ENCODE measurements at regions not wholly inside any gene's neighbourhood (a gene's known extent, or its start where the extent isn't known, plus 50 kb on each side); places are given as distances from the start of the nearest gene placed in this dataset.

- Histone ChIP-seq H3K4me3 (ENCODE audit: low read depth, low read length) (no peak overlapping the region), H3K9me3 (ENCODE audit: severe bottlenecking) (no peaks in the 10 kb centered on the region), H3K27me3 (ENCODE audit: insufficient read depth, low read depth, severe bottlenecking) (no peaks in the 10 kb centered on the region), H3K36me3 (no peaks in the 10 kb centered on the region), H3K27ac (no peak overlapping the region)
- DNase-seq = no peak
- TF ChIP-seq CTCF (IDR thresholded peaks at IDR 0.05; ENCODE audit: low read depth, low read length) = no peak
These were observed 108.7 kb upstream of the MPDZ start for GRCh38 chr9:13388157-13388556.

- H3K27me3 ChIP-seq (ENCODE audit: insufficient read depth, low read depth, severe bottlenecking) = no peaks in the 10 kb centered on the region
- H3K9me3 ChIP-seq (ENCODE audit: severe bottlenecking) = no peaks in the 10 kb centered on the region
- no peak for DNase-seq
- no peak for TF ChIP-seq CTCF (IDR thresholded peaks at IDR 0.05; ENCODE audit: low read depth, low read length)
- H3K4me3 ChIP-seq (ENCODE audit: low read depth, low read length) = no peak overlapping the region
- no peaks in the 10 kb centered on the region for H3K36me3 ChIP-seq
- no peak overlapping the region for H3K27ac ChIP-seq
These were observed 108.2 kb upstream of the MPDZ start for GRCh38 chr9:13387734-13388067.

- H3K9me3 ChIP-seq (ENCODE audit: severe bottlenecking) = no peaks in the 10 kb centered on the region
These were observed 107.6 kb upstream of the MPDZ start for GRCh38 chr9:13386935-13387733.

GRCh38 chr9:13386316-13386715, 106.8 kb upstream of the MPDZ start:
- TF ChIP-seq CTCF (IDR thresholded peaks at IDR 0.05; ENCODE audit: low read depth, low read length) = no peak

More at GRCh38 chr9:13386935-13387733, 107.6 kb upstream of the MPDZ start:
- H3K4me3 ChIP-seq (ENCODE audit: low read depth, low read length) = no peak overlapping the region
- no peak for TF ChIP-seq CTCF (IDR thresholded peaks at IDR 0.05; ENCODE audit: low read depth, low read length)
- no peaks in the 10 kb centered on the region for H3K27me3 ChIP-seq (ENCODE audit: insufficient read depth, low read depth, severe bottlenecking)
- no peaks in the 10 kb centered on the region for H3K36me3 ChIP-seq
- H3K27ac ChIP-seq = no peak overlapping the region
- DNase-seq = no peak

GRCh38 chr9:13383855-13384254, 104.4 kb upstream of the MPDZ start:
- H3K9me3 ChIP-seq (ENCODE audit: severe bottlenecking) = no peaks in the 10 kb centered on the region
- no peak for DNase-seq
- no peak for TF ChIP-seq CTCF (IDR thresholded peaks at IDR 0.05; ENCODE audit: low read depth, low read length)
- no peak overlapping the region for H3K4me3 ChIP-seq (ENCODE audit: low read depth, low read length)
- no peaks in the 10 kb centered on the region for H3K27me3 ChIP-seq (ENCODE audit: insufficient read depth, low read depth, severe bottlenecking)
- H3K27ac ChIP-seq = no peak overlapping the region
- H3K36me3 ChIP-seq = no peaks in the 10 kb centered on the region

More at GRCh38 chr9:13386316-13386715, 106.8 kb upstream of the MPDZ start:
- Histone ChIP-seq H3K36me3 (no peaks in the 10 kb centered on the region), H3K4me3 (ENCODE audit: low read depth, low read length) (no peak overlapping the region), H3K27me3 (ENCODE audit: insufficient read depth, low read depth, severe bottlenecking) (no peaks in the 10 kb centered on the region), H3K9me3 (ENCODE audit: severe bottlenecking) (no peaks in the 10 kb centered on the region), H3K27ac (no peak overlapping the region)
- no peak for DNase-seq

- TF ChIP-seq CTCF (IDR thresholded peaks at IDR 0.05; ENCODE audit: low read depth, low read length) = no peak
- H3K27ac ChIP-seq = no peak overlapping the region
- H3K36me3 ChIP-seq = no peaks in the 10 kb centered on the region
- no peaks in the 10 kb centered on the region for H3K27me3 ChIP-seq (ENCODE audit: insufficient read depth, low read depth, severe bottlenecking)
- H3K9me3 ChIP-seq (ENCODE audit: severe bottlenecking) = no peaks in the 10 kb centered on the region
- no peak overlapping the region for H3K4me3 ChIP-seq (ENCODE audit: low read depth, low read length)
- no peak for DNase-seq
These were observed 103.7 kb upstream of the MPDZ start for GRCh38 chr9:13383216-13383615.
